ENCODE measurements at regions not wholly inside any gene's neighbourhood (a gene's known extent, or its start where the extent isn't known, plus 50 kb on each side); places are given as distances from the start of the nearest gene placed in this dataset.

GRCh38 chr13:107574517-107575210 lies 640.7 kb downstream of the LIG4 start:
- DNase-seq (ENCODE audit: low read depth in 2 of 2): no peak

- DNase-seq (ENCODE audit: low read depth in 2 of 2): no peak
Observed at GRCh38 chr13:107573184-107573583, 642.2 kb downstream of the LIG4 start.

GRCh38 chr13:107572156-107572555 lies 643.2 kb downstream of the LIG4 start:
- no peak for DNase-seq (ENCODE audit: low read depth in 2 of 2)

- no peak for DNase-seq (ENCODE audit: low read depth in 2 of 2)
Observed at GRCh38 chr13:107568181-107568580, 647.2 kb downstream of the LIG4 start.

GRCh38 chr13:107563099-107563925 lies 652.0 kb downstream of the LIG4 start:
- DNase-seq (ENCODE audit: low read depth in 2 of 2): no peak

- no peak for DNase-seq (ENCODE audit: low read depth in 2 of 2)
Observed at GRCh38 chr13:107562203-107562602, 653.1 kb downstream of the LIG4 start.

GRCh38 chr13:107554460-107554859 lies 660.9 kb downstream of the LIG4 start:
- DNase-seq (ENCODE audit: low read depth in 2 of 2): no peak

GRCh38 chr13:107553838-107554237 lies 661.5 kb downstream of the LIG4 start:
- no peak for DNase-seq (ENCODE audit: low read depth in 2 of 2)

GRCh38 chr13:107551521-107551920 lies 663.8 kb downstream of the LIG4 start:
- DNase-seq (ENCODE audit: low read depth in 2 of 2): no peak

- no peak for DNase-seq (ENCODE audit: low read depth in 2 of 2)
Observed at GRCh38 chr13:107548338-107548737, 667.0 kb downstream of the LIG4 start.

- no peak for DNase-seq (ENCODE audit: low read depth in 2 of 2)
Observed at GRCh38 chr13:107545946-107546502, 669.3 kb downstream of the LIG4 start.

GRCh38 chr13:107534548-107534947 lies 680.8 kb downstream of the LIG4 start:
- DNase-seq (ENCODE audit: low read depth in 2 of 2): no peak

- DNase-seq (ENCODE audit: low read depth in 2 of 2): no peak
Observed at GRCh38 chr13:107531816-107532215, 683.5 kb downstream of the LIG4 start.

GRCh38 chr13:107531180-107531579 lies 684.2 kb downstream of the LIG4 start:
- no peak for DNase-seq (ENCODE audit: low read depth in 2 of 2)

- no peak for DNase-seq (ENCODE audit: low read depth in 2 of 2)
Observed at GRCh38 chr13:107529035-107529434, 686.3 kb downstream of the LIG4 start.

GRCh38 chr13:107518780-107519179 lies 696.6 kb downstream of the LIG4 start:
- DNase-seq (ENCODE audit: low read depth in 2 of 2): no peak

- DNase-seq (ENCODE audit: low read depth in 2 of 2): no peak
Observed at GRCh38 chr13:107518292-107518691, 697.0 kb downstream of the LIG4 start.

GRCh38 chr13:107516517-107516916 lies 698.8 kb downstream of the LIG4 start:
- no peak for DNase-seq (ENCODE audit: low read depth in 2 of 2)

- DNase-seq (ENCODE audit: low read depth in 2 of 2): no peak
Observed at GRCh38 chr13:107512551-107512950, 702.8 kb downstream of the LIG4 start.

- DNase-seq (ENCODE audit: low read depth in 2 of 2): no peak
Observed at GRCh38 chr13:107497661-107498060, 717.7 kb downstream of the LIG4 start.

GRCh38 chr13:107493266-107493665 lies 722.1 kb downstream of the LIG4 start:
- DNase-seq (ENCODE audit: low read depth in 2 of 2): no peak

- DNase-seq (ENCODE audit: low read depth in 2 of 2): no peak
Observed at GRCh38 chr13:107482688-107483087, 732.6 kb downstream of the LIG4 start.

- DNase-seq (ENCODE audit: low read depth in 2 of 2): no peak
Observed at GRCh38 chr13:107480130-107480529, 735.2 kb downstream of the LIG4 start.
